Endothelial cell (in vitro differentiated cells): ENCODE measurements at regions not wholly inside any gene's neighbourhood (a gene's known extent, or its start where the extent isn't known, plus 50 kb on each side); places are given as distances from the start of the nearest gene placed in this dataset.
A peak's percentile ranks its signal among the peaks of the same experiment; 100 is the strongest.

Experiments used
- DNase-seq: peaks from one replicate; pipeline ENCODE4 v3.0.0; 2021; ENCODE audit warnings: low spot score
- H3K27ac Mint-ChIP-seq: one replicate; pipeline ENCODE4 v1.8.0; 2021; ENCODE audit warnings: mixed read lengths, inconsistent platforms; ENCODE audit not compliant: unreplicated experiment
- H3K27me3 Mint-ChIP-seq: one replicate; pipeline ENCODE4 v1.8.0; 2021; ENCODE audit warnings: mild to moderate bottlenecking, moderate library complexity, mixed read lengths, inconsistent platforms; ENCODE audit not compliant: unreplicated experiment
- H3K36me3 Mint-ChIP-seq: one replicate; pipeline ENCODE4 v1.8.0; 2021; ENCODE audit warnings: mild to moderate bottlenecking, low read depth, mixed read lengths, inconsistent platforms; ENCODE audit not compliant: unreplicated experiment
- H3K4me1 Mint-ChIP-seq: one replicate; pipeline ENCODE4 v1.8.0; 2021; ENCODE audit warnings: mild to moderate bottlenecking, mixed read lengths, inconsistent platforms; ENCODE audit not compliant: unreplicated experiment
- H3K4me3 Mint-ChIP-seq: one replicate; pipeline ENCODE4 v1.8.0; 2021; ENCODE audit warnings: mild to moderate bottlenecking, mixed read lengths, inconsistent platforms; ENCODE audit not compliant: unreplicated experiment
- H3K9me3 Mint-ChIP-seq: one replicate; pipeline ENCODE4 v1.8.0; 2021; ENCODE audit warnings: mixed read lengths, inconsistent platforms; ENCODE audit not compliant: unreplicated experiment
- CTCF ChIP-seq: fragments of 200-600 bp; sonication (generic); IDR thresholded peaks from one replicate; pipeline ENCODE4 v1.5.0; 2021; ENCODE audit warnings: antibody characterized with exemption; ENCODE audit not compliant: unreplicated experiment

GRCh38 chr5:124300815-124301621, 445.4 kb downstream of the ZNF608 start:
- Mint-ChIP-seq H3K4me3 (no peak overlapping the region), H3K27ac (no peak overlapping the region), H3K27me3 (no peaks in the 10 kb centered on the region), H3K4me1 (no peaks in the 10 kb centered on the region), H3K9me3 (no peaks in the 10 kb centered on the region), H3K36me3 (no peaks in the 10 kb centered on the region)
- no peak for TF ChIP-seq CTCF
- DNase-seq: no peak

- Mint-ChIP-seq H3K36me3 (no peaks in the 10 kb centered on the region), H3K4me1 (no peaks in the 10 kb centered on the region), H3K4me3 (no peak overlapping the region), H3K27me3 (no peaks in the 10 kb centered on the region), H3K27ac (no peak overlapping the region), H3K9me3 (no peaks in the 10 kb centered on the region)
- no peak for TF ChIP-seq CTCF
- DNase-seq: no peak
Observed at GRCh38 chr5:124297826-124298225, 448.6 kb downstream of the ZNF608 start.

DNA sequence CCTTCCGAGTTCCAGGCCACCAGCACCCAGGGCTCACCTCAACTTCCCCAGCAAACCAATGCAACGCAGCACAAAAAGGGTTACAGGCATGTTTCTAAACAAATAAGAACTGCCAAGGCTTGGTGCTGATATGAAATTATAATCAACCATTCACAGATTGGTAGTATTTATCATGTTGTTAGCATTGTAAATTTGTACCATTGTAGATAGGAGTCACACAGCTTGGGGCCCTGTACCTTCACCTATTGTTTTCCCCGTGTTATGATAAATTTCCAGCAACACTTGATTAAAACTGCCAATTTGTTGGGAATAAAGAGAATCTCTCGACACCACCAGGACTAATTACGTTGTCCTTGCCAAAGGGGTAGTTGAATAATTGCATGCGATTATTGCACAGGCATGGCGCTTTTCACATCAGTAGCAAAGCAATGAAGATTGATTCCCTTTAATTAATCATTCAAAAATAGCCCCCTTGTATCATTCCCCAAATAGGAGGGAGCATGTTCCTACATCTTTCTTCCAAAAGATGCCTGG, 454.1 kb downstream of the ZNF608 start:
- H3K4me3 Mint-ChIP-seq: no peak overlapping the region
- H3K9me3 Mint-ChIP-seq: no peaks in the 10 kb centered on the region
- H3K36me3 Mint-ChIP-seq: no peaks in the 10 kb centered on the region
- no peak for DNase-seq
- H3K27ac Mint-ChIP-seq: no peak overlapping the region
- peaks cover 2% of the 10 kb centered on the region for H3K27me3 Mint-ChIP-seq
- no peak for TF ChIP-seq CTCF
- peaks cover 3% of the 10 kb centered on the region for H3K4me1 Mint-ChIP-seq

GRCh38 chr5:124289641-124290311, 456.7 kb downstream of the ZNF608 start:
- Mint-ChIP-seq H3K4me3 (no peak overlapping the region), H3K36me3 (no peaks in the 10 kb centered on the region), H3K4me1 (peaks cover 3% of the 10 kb centered on the region), H3K27ac (no peak overlapping the region), H3K27me3 (peaks cover 2% of the 10 kb centered on the region), H3K9me3 (no peaks in the 10 kb centered on the region)
- peak; percentile 33 for TF ChIP-seq CTCF
- DNase-seq: no peak

DNA sequence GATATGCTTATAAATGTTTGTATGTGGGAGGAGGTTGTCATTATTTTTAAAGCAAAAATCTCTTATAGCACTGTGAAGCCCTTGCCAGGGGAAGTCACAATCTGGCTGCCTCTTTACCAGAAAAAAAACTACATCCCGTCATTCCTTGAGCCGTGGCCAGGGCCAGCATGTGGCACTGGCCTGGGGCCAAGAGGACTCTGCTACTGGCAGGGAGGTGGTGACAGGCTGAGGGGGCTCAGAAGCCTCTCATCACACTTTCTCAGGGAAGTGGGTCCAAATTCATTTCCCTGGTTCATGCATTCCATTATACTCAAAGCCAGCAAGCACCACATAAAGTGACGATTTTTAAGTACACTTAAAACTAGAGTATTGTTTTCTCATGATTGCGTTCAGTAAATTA, 457.3 kb downstream of the ZNF608 start:
- Mint-ChIP-seq H3K36me3 (no peaks in the 10 kb centered on the region), H3K9me3 (no peaks in the 10 kb centered on the region), H3K4me1 (peaks cover 3% of the 10 kb centered on the region), H3K27me3 (peaks cover 2% of the 10 kb centered on the region), H3K4me3 (no peak overlapping the region), H3K27ac (no peak overlapping the region)
- TF ChIP-seq CTCF: no peak
- no peak for DNase-seq
